ENCODE measurements at regions not wholly inside any gene's neighbourhood (a gene's known extent, or its start where the extent isn't known, plus 50 kb on each side); places are given as distances from the start of the nearest gene placed in this dataset.

DNA sequence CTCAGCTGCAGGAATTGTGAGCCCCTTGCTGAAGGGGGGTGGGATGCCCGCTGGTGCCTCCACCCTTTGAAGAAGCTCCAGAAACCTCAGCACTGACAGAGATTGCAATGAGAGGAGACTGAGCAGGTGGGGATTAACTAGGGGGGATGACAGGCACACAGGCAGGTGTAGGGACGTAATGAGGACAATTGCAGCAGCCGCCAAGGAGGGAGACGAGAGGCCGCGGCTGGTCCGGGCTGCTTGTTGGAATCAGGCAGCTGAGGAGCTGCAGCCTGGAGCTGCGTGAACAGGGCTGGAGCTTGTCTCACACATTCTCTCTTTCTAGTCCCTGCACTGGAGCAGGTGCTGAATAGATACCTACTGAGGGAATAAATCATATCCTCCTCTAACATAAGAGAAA is 122.0 kb upstream of the TCERG1L start:
- no peaks in the 10 kb centered on the region for H3K79me2 ChIP-seq (ENCODE audit: control insufficient read depth, insufficient read depth, low read length)
- H3K4me1 ChIP-seq (ENCODE audit: control insufficient read depth, extremely low read depth, insufficient read depth, low read length): no peaks in the 10 kb centered on the region
- FAIRE-seq (no peak), DNase-seq (ENCODE audit: low read depth, low spot score) (no peak)
- dilution Hi-C loops (cut with MboI; ENCODE audit: extremely low pct_ligation_motif_present, low sequenced_read_pairs): no loop called here
- no peak for TF ChIP-seq GATA2 (IDR thresholded peaks at IDR 0.05; ENCODE audit: insufficient read depth, insufficient read length, low read depth, low read length)
- no peak for TF ChIP-seq POLR2A (IDR thresholded peaks at IDR 0.05; ENCODE audit: low read depth, low read length)
- no peak for TF ChIP-seq FOS (IDR thresholded peaks at IDR 0.05; ENCODE audit: borderline replicate concordance, insufficient read depth, low read length)
- no peak for TF ChIP-seq POLR2AphosphoS5 (IDR thresholded peaks at IDR 0.05; ENCODE audit: insufficient read depth, low read depth, low read length)
- TF ChIP-seq MAX (IDR thresholded peaks at IDR 0.05; ENCODE audit: insufficient read depth, insufficient read length): no peak
- TF ChIP-seq CTCF (IDR thresholded peaks at IDR 0.05; ENCODE audit: extremely low read depth in 1 of 2, insufficient read depth in 1 of 2, low read depth in 1 of 2, low read length in 2 of 2): no peak
- TF ChIP-seq JUN (IDR thresholded peaks at IDR 0.05; ENCODE audit: borderline replicate concordance, insufficient read depth, insufficient read length, low read depth): no peak
- no peak for TF ChIP-seq EZH2 (IDR thresholded peaks at IDR 0.05; ENCODE audit: borderline replicate concordance, low read depth, low read length, severe bottlenecking)
- no peak for TF ChIP-seq MYC (IDR thresholded peaks at IDR 0.05; ENCODE audit: low read depth, low read length)
- H3K9me1 ChIP-seq (replicated peaks; ENCODE audit: control insufficient read depth, extremely low read depth, insufficient read depth, low read length): no peaks in the 10 kb centered on the region
- no peak overlapping the region for H3K9ac ChIP-seq (replicated peaks; ENCODE audit: extremely low read depth, insufficient read depth, low read length)
- no peaks in the 10 kb centered on the region for H3K27me3 ChIP-seq (ENCODE audit: control insufficient read depth in 2 of 2, insufficient read depth in 2 of 2, low read length in 2 of 2)
- H3K4me2 ChIP-seq (ENCODE audit: insufficient read depth, low read length): no peak overlapping the region
- no peak overlapping the region for H3K4me3 ChIP-seq (replicated peaks in 1 of 3; ENCODE audit: insufficient read depth in 1 of 3, low read depth in 1 of 3, low read length in 3 of 3)
- CTCF ChIA-PET: no interaction called here
- POLR2A ChIA-PET: no interaction called here
- no peaks in the 10 kb centered on the region for H4K20me1 ChIP-seq (replicated peaks; ENCODE audit: control insufficient read depth, extremely low read depth, insufficient read depth, low read length)
- no peaks in the 10 kb centered on the region for H3K36me3 ChIP-seq (ENCODE audit: control insufficient read depth in 2 of 2, extremely low read depth in 1 of 2, insufficient read depth in 2 of 2, low read length in 2 of 2)
- H3K27ac ChIP-seq (ENCODE audit: insufficient read depth, low read depth, low read length): no peak overlapping the region
- no peak overlapping the region for H2AFZ ChIP-seq (ENCODE audit: low read depth, low read length)
- intact Hi-C loops (cut with micrococcal nuclease): no loop called here
- H3K9me3 ChIP-seq (replicated peaks; ENCODE audit: control insufficient read depth, insufficient read depth, low read length): peaks cover 7% of the 10 kb centered on the region
- BruUV-seq (replicated peaks): no TSS peak
